ENCODE measurements at regions not wholly inside any gene's neighbourhood (a gene's known extent, or its start where the extent isn't known, plus 50 kb on each side); places are given as distances from the start of the nearest gene placed in this dataset.

- no peaks in the 10 kb centered on the region for H3K4me1 ChIP-seq (replicated peaks)
- DNase-seq (ENCODE audit: low spot score) = no peak
- no peaks in the 10 kb centered on the region for H3K27me3 ChIP-seq (replicated peaks; ENCODE audit: insufficient read depth)
- H3K36me3 ChIP-seq = no peaks in the 10 kb centered on the region
- H3K4me3 ChIP-seq = no peak overlapping the region
- no peak overlapping the region for H3K27ac ChIP-seq
- H3K9me3 ChIP-seq = no peaks in the 10 kb centered on the region
- TF ChIP-seq POLR2AphosphoS5 (IDR thresholded peaks at IDR 0.05) (no peak), CTCF (IDR thresholded peaks at IDR 0.05) (no peak), POLR2A (IDR thresholded peaks at IDR 0.05) (no peak)
- WGBS = 85% methylated on average over 5 of the region's 5 CpGs
- intact Hi-C loops (cut with DNase I) = no loop called here
These were observed 413.4 kb upstream of the CFAP20DC start for GRCh38 chr3:59463253-59463652.

GRCh38 chr3:59460068-59460467 is 410.2 kb upstream of the CFAP20DC start:
- 95% methylated on average over 2 of the region's 2 CpGs for WGBS
- no peak for TF ChIP-seq CTCF (IDR thresholded peaks at IDR 0.05)
- no peak for TF ChIP-seq POLR2A (IDR thresholded peaks at IDR 0.05)
- no peak for TF ChIP-seq POLR2AphosphoS5 (IDR thresholded peaks at IDR 0.05)
- no peak overlapping the region for H3K4me3 ChIP-seq
- DNase-seq (ENCODE audit: low spot score) = no peak
- H3K27ac ChIP-seq = no peak overlapping the region
- no peaks in the 10 kb centered on the region for H3K9me3 ChIP-seq
- H3K27me3 ChIP-seq (replicated peaks; ENCODE audit: insufficient read depth) = no peaks in the 10 kb centered on the region
- H3K36me3 ChIP-seq = no peaks in the 10 kb centered on the region
- H3K4me1 ChIP-seq (replicated peaks) = no peaks in the 10 kb centered on the region
- intact Hi-C loops (cut with DNase I) = no loop called here

GRCh38 chr3:59456852-59457485 is 407.1 kb upstream of the CFAP20DC start:
- Histone ChIP-seq H3K27ac (no peak overlapping the region), H3K36me3 (no peaks in the 10 kb centered on the region), H3K4me1 (replicated peaks) (no peaks in the 10 kb centered on the region), H3K27me3 (replicated peaks; ENCODE audit: insufficient read depth) (no peaks in the 10 kb centered on the region), H3K9me3 (no peaks in the 10 kb centered on the region), H3K4me3 (no peak overlapping the region)
- 81% methylated on average over 7 of the region's 7 CpGs for WGBS
- intact Hi-C loops (cut with DNase I) = no loop called here
- DNase-seq (ENCODE audit: low spot score) = no peak
- TF ChIP-seq CTCF (IDR thresholded peaks at IDR 0.05) = no peak
- TF ChIP-seq POLR2A (IDR thresholded peaks at IDR 0.05) = no peak
- TF ChIP-seq POLR2AphosphoS5 (IDR thresholded peaks at IDR 0.05) = no peak

- Histone ChIP-seq H3K9me3 (no peaks in the 10 kb centered on the region), H3K4me1 (replicated peaks) (no peaks in the 10 kb centered on the region), H3K4me3 (no peak overlapping the region), H3K36me3 (no peaks in the 10 kb centered on the region), H3K27ac (no peak overlapping the region), H3K27me3 (replicated peaks; ENCODE audit: insufficient read depth) (no peaks in the 10 kb centered on the region)
- no peak for DNase-seq (ENCODE audit: low spot score)
- intact Hi-C loops (cut with DNase I) = no loop called here
- 74% methylated on average over 7 of the region's 7 CpGs for WGBS
- TF ChIP-seq POLR2A (IDR thresholded peaks at IDR 0.05) = no peak
- no peak for TF ChIP-seq POLR2AphosphoS5 (IDR thresholded peaks at IDR 0.05)
- no peak for TF ChIP-seq CTCF (IDR thresholded peaks at IDR 0.05)
These were observed 402.2 kb upstream of the CFAP20DC start for GRCh38 chr3:59451800-59452746.
